ENCODE measurements at regions not wholly inside any gene's neighbourhood (a gene's known extent, or its start where the extent isn't known, plus 50 kb on each side); places are given as distances from the start of the nearest gene placed in this dataset.
A peak's percentile ranks its signal among the peaks of the same experiment; 100 is the strongest.

DNA sequence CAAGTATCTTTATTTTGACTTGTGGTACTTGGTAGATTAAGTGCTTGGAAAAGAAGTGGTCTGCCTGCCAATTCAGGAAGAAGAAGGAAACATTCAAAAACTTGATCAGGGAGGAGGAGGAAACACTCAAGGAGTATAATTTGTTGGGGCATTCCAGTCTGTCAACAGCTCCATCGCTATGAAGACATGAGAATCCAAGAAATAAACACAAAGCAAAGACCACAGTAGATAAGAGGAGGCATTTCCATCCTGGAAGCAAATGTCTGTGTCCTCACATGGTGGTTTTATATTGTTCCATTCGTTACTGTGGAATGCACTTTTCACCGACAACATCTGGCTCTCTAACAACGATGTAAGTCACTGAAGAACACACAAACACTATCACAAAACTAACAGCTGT is 176.1 kb upstream of the FRMD4B start:
- H3K36me3 ChIP-seq, result no peaks in the 10 kb centered on the region
- H4K20me1 ChIP-seq, result no peaks in the 10 kb centered on the region
- no peak overlapping the region for H3K27ac ChIP-seq
- no peak for TF ChIP-seq Cebpa-rat (IDR thresholded peaks at IDR 0.05)
- no peak overlapping the region for H3K4me3 ChIP-seq
- no peak overlapping the region for H3K9ac ChIP-seq
- H3K4me2 ChIP-seq, result no peak overlapping the region
- H3K9me3 ChIP-seq, result no peaks in the 10 kb centered on the region
- H3K27me3 ChIP-seq, result no peaks in the 10 kb centered on the region
- H3K4me1 ChIP-seq, result no peaks in the 10 kb centered on the region

DNA sequence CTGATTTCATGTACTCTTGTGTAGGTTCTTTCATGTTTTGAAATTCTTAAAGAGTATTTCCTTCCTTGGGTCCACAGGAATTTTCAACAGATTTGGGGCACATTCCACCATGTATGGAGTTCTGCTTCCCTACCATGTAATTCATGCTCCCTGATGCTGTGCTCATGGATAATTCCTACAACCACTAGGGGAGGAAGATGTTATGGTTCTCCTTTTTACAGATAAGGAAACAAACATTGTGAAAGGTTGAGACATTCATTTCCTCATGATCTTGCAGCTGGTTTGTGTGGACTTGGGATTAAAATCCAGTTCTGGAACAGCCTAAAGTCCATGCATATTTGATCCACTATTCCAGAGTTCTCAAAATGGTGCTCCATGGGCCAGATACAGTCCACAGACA is 174.9 kb upstream of the FRMD4B start:
- Histone ChIP-seq H3K27ac (no peak overlapping the region), H3K4me3 (no peak overlapping the region), H3K4me1 (peaks cover 9% of the 10 kb centered on the region; the same call in 1 of the 2 replicates), H4K20me1 (no peaks in the 10 kb centered on the region), H3K9ac (no peak overlapping the region), H3K4me2 (no peak overlapping the region), H3K36me3 (no peaks in the 10 kb centered on the region), H3K9me3 (no peaks in the 10 kb centered on the region), H3K27me3 (no peaks in the 10 kb centered on the region)
- TF ChIP-seq Cebpa-rat (IDR thresholded peaks at IDR 0.05), result no peak

DNA sequence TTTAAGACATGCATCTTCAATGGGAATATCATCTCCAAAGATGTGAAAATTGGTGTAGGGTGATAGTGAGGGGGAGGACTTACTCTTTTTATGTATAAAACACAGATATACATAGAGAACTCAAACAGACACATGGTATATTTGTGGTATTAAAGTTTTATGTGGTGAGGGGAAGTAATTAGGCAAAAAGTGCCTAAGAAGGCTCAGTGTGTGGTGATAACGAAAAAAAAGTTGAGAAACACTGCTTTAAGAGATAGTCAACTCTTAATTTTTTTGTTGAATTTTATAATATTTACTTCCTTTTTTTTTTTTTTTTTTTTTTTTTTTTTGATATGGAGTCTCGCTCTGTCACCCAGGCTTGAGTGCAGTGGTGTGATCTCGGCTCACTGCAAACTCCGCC is 174.2 kb upstream of the FRMD4B start:
- no peak overlapping the region for H3K4me2 ChIP-seq
- no peaks in the 10 kb centered on the region for H4K20me1 ChIP-seq
- no peak overlapping the region for H3K27ac ChIP-seq
- peaks cover 10% of the 10 kb centered on the region; the same call in 1 of the 2 replicates for H3K4me1 ChIP-seq
- H3K36me3 ChIP-seq, result no peaks in the 10 kb centered on the region
- no peak overlapping the region for H3K4me3 ChIP-seq
- no peaks in the 10 kb centered on the region for H3K9me3 ChIP-seq
- H3K27me3 ChIP-seq, result no peaks in the 10 kb centered on the region
- TF ChIP-seq Cebpa-rat (IDR thresholded peaks at IDR 0.05), result no peak
- no peak overlapping the region for H3K9ac ChIP-seq

DNA sequence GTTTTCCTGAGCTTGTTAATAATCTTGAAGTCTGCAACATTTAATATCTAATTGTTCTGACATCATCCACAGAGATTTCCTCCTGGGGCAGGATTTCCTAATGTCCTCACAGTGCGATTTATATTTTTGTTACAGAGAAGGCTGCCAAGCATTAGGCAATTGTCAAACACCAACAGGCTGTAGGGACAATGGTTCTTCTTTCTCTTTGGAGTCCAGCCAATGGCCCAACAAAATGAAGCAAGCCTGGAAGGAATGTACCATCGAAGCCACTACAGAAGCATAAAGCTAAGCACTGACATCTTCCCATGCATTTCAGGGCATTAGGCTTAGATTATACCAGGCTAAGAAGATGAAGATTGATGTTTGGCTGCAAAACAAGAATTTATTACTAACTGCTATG is 173.0 kb upstream of the FRMD4B start:
- Histone ChIP-seq H3K27ac (no peak overlapping the region), H4K20me1 (no peaks in the 10 kb centered on the region), H3K4me1 (peaks cover 10% of the 10 kb centered on the region; the same call in 1 of the 2 replicates), H3K36me3 (no peaks in the 10 kb centered on the region), H3K27me3 (no peaks in the 10 kb centered on the region), H3K9ac (no peak overlapping the region), H3K4me2 (no peak overlapping the region), H3K4me3 (no peak overlapping the region), H3K9me3 (no peaks in the 10 kb centered on the region)
- TF ChIP-seq Cebpa-rat (IDR thresholded peaks at IDR 0.05), result no peak

DNA sequence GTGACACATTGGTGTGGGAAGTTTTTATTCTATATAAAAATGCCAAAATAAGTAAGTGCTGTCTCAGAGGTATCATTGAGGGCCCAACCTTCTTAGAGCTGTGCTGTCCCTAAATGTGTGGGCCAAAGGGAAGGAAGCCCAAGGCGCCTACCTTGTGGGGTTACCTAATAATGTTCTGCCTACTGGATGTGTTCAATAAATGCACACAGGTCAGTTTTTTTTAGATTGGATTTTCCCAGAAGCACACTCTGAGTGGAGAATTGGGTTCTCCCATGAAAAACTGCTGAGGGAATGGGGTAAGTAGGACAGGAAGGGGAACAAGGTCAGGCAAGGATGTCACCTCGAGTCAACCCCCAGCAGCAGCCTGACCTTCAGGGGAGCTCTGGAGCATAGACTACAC is 168.7 kb upstream of the FRMD4B start:
- Histone ChIP-seq H3K4me1 (peaks cover 10% of the 10 kb centered on the region; the same call in 1 of the 2 replicates), H3K9me3 (no peaks in the 10 kb centered on the region), H3K9ac (no peak overlapping the region), H3K36me3 (no peaks in the 10 kb centered on the region), H3K27me3 (no peaks in the 10 kb centered on the region), H4K20me1 (no peaks in the 10 kb centered on the region), H3K27ac (no peak overlapping the region), H3K4me2 (no peak overlapping the region), H3K4me3 (no peak overlapping the region)
- TF ChIP-seq Cebpa-rat (IDR thresholded peaks at IDR 0.05), result no peak

DNA sequence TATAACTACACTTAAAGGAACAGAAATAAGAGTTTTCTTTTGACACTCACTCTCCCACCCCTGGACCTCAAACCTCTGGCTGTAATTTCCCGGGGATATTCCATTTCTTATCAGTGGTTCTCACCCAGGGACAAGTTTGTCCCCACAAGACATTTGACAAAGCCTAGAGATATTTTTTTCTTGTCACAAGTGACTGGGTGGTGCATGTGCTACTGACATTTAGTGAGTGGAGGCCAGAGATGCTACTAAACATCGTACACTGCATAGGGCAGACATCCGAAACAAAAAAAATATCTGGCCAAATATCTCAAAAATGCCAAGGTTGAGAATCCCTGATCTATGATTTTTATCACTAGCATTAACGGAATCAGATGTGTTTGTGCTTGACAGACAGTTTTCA is 168.0 kb upstream of the FRMD4B start:
- no peaks in the 10 kb centered on the region for H3K36me3 ChIP-seq
- TF ChIP-seq Cebpa-rat (IDR thresholded peaks at IDR 0.05), result no peak

DNA sequence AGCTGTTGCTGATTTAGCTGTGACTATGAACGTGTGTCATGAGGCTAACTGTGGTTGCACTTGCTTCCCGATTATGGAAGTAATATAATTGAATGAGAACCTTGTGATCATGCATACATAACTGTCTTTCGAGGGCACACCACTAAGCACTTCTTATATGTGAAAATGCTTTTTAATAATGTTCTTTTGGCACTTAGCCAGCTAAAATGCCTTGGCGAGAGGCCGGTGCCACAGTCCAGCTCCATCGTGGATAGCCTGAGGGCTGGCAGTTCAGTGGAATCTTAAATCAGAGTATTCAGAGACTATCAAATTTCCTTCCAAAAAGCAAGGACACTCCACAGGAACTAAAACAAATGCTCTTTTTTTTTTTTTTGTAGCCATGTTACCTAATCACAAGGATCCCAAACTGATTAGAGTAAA is 161.6 kb upstream of the FRMD4B start:
- Histone ChIP-seq H3K27ac (no peak overlapping the region), H4K20me1 (no peaks in the 10 kb centered on the region), H3K9ac (no peak overlapping the region), H3K4me3 (no peak overlapping the region), H3K9me3 (no peaks in the 10 kb centered on the region), H3K36me3 (no peaks in the 10 kb centered on the region), H3K4me2 (no peak overlapping the region), H3K4me1 (peaks cover 7% of the 10 kb centered on the region), H3K27me3 (peaks cover 21% of the 10 kb centered on the region)
- no peak for TF ChIP-seq Cebpa-rat (IDR thresholded peaks at IDR 0.05)

More for the DNA sequence above, 168.0 kb upstream of the FRMD4B start:
- Histone ChIP-seq H4K20me1 (no peaks in the 10 kb centered on the region), H3K27me3 (no peaks in the 10 kb centered on the region), H3K4me2 (no peak overlapping the region), H3K9ac (no peak overlapping the region), H3K4me3 (no peak overlapping the region), H3K27ac (no peak overlapping the region), H3K4me1 (peaks cover 10% of the 10 kb centered on the region; the same call in 1 of the 2 replicates), H3K9me3 (no peaks in the 10 kb centered on the region)

DNA sequence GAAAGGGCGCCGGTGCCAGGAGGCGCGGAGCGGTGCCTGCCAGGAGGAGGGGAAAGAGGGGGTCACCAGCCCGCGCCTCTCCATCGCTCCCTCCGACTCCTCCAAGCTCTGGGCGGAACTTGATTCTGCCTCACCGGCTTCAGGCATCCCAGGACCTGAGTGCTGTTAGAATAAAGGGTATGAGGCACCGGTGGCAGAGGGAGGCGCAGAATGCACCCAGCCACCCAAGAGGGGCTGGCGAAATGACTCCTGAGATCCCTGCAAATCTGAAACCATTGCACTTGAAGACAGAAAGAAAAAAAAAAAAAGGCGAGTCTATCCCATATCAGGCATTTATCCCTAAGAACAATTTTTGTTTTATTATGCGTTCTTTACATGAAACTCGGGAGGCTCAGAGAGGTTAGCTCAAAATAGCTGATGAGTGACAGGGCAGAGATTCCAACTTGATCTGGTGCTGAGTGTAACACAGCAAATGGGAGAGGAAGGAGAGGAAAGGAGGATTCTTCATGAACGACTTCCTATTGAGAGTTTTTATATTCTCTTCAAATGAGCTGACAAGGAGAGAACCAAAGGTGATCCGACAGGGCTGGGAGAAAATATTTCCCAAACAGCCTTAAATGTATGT is 157.0 kb upstream of the FRMD4B start:
- Histone ChIP-seq H4K20me1 (peaks cover 17% of the 10 kb centered on the region; the same call in 1 of the 2 replicates), H3K27me3 (peaks cover 39% of the 10 kb centered on the region), H3K27ac (no peak overlapping the region), H3K4me3 (peak overlapping the region; percentile 76), H3K9me3 (no peaks in the 10 kb centered on the region), H3K9ac (peak overlapping the region; percentile 51; the same call in 1 of the 2 replicates), H3K4me2 (peak overlapping the region; percentile 100), H3K4me1 (peaks cover 32% of the 10 kb centered on the region), H3K36me3 (no peaks in the 10 kb centered on the region)
- no peak for TF ChIP-seq Cebpa-rat (IDR thresholded peaks at IDR 0.05)

DNA sequence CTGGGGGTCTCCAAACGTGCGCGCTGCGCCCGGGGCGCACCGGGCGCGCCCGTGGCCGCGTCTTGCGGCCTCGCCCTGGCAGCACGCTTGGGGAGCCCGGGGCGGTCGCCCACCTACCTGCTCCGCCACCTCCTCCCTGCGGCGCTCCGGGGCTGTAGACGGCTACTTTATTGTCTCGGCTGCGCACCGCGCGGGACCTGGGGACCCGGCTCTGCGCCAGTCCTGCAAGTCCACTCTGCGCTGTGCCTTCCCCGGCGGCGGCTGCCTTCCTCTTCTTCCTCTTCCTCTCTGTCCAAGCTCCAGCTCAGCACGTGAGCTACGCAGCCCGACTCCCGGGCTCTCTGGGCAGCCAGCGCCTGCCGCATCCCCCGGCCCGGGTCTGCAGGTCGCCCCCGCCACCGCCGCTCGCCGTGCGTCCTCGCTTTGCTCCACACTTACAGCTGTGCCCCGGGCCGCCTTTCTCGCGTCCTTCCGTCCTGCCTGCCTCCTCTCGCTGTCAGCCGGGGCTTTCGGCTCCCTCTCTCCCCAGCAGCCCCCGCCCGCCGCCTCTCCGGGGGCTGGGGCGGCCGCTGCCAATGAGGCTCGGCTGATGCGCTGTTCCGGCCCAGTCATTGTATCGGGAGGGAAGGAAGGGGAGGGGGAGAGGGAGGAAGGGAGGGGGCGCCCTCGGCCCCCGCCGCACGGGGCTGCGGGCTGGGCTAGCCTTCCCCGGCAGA is 156.4 kb upstream of the FRMD4B start:
- Histone ChIP-seq H3K9me3 (no peaks in the 10 kb centered on the region), H3K27me3 (peaks cover 39% of the 10 kb centered on the region), H3K4me1 (peaks cover 32% of the 10 kb centered on the region), H3K27ac (no peak overlapping the region), H3K36me3 (no peaks in the 10 kb centered on the region), H3K4me2 (peak overlapping the region; percentile 100), H4K20me1 (peaks cover 17% of the 10 kb centered on the region; the same call in 1 of the 2 replicates), H3K9ac (peak overlapping the region; percentile 51; the same call in 1 of the 2 replicates), H3K4me3 (peak overlapping the region; percentile 76)
- no peak for TF ChIP-seq Cebpa-rat (IDR thresholded peaks at IDR 0.05)

DNA sequence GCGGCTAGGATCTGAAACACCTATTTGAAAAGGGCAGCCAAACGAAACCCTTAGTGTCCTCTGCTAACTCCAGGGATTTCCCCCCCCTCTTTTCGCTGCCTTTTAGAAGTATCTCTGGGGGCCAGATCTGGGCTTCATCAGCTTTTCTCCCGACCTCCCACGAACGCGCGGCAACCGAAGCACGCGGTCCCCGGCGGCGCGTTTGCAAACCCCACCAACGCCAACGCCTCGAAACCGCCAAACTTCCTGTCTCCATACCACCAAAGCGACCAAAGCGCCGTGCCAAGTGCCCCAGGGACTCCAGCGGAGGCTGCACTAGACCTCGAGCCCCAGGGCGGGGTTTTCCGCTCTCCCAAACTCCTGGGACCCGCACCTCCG is 155.8 kb upstream of the FRMD4B start:
- peaks cover 39% of the 10 kb centered on the region for H3K27me3 ChIP-seq
- no peaks in the 10 kb centered on the region for H3K36me3 ChIP-seq
- TF ChIP-seq Cebpa-rat (IDR thresholded peaks at IDR 0.05), result no peak
- no peak overlapping the region for H3K27ac ChIP-seq
- H3K4me2 ChIP-seq, result peak overlapping the region; percentile 100
- H4K20me1 ChIP-seq, result peaks cover 17% of the 10 kb centered on the region; the same call in 1 of the 2 replicates
- H3K4me3 ChIP-seq, result peak overlapping the region; percentile 76
- H3K4me1 ChIP-seq, result peaks cover 32% of the 10 kb centered on the region
- H3K9ac ChIP-seq, result no peak overlapping the region
- no peaks in the 10 kb centered on the region for H3K9me3 ChIP-seq

Data from BLaER1 (cell line).